Activated naive CD8-positive, alpha-beta T cell (primary cell): ENCODE measurements at regions not wholly inside any gene's neighbourhood (a gene's known extent, or its start where the extent isn't known, plus 50 kb on each side); places are given as distances from the start of the nearest gene placed in this dataset.

Experiments used
- H3K27ac Mint-ChIP-seq: one replicate; pipeline ENCODE4 v1.8.0; 2021; ENCODE audit warnings: mixed read lengths
- H3K27me3 Mint-ChIP-seq: one replicate; pipeline ENCODE4 v1.8.0; 2021; ENCODE audit warnings: mixed read lengths
- H3K36me3 Mint-ChIP-seq: one replicate; pipeline ENCODE4 v1.8.0; 2021; ENCODE audit warnings: mixed read lengths
- H3K4me1 Mint-ChIP-seq: one replicate; pipeline ENCODE4 v1.8.0; 2021; ENCODE audit warnings: low read depth, mixed read lengths
- H3K4me3 Mint-ChIP-seq: one replicate; pipeline ENCODE4 v1.8.0; 2021; ENCODE audit warnings: mild to moderate bottlenecking, mixed read lengths
- H3K9me3 Mint-ChIP-seq: one replicate; pipeline ENCODE4 v1.8.0; 2021; ENCODE audit warnings: low read depth, mixed read lengths

- Mint-ChIP-seq H3K27me3 (peaks cover 2% of the 10 kb centered on the region), H3K27ac (no peak overlapping the region), H3K9me3 (no peaks in the 10 kb centered on the region), H3K36me3 (no peaks in the 10 kb centered on the region), H3K4me1 (no peaks in the 10 kb centered on the region), H3K4me3 (no peak overlapping the region)
These were observed 85.6 kb upstream of the CCDC112 start for GRCh38 chr5:115381911-115382662.

GRCh38 chr5:115379622-115380344 is 83.3 kb upstream of the CCDC112 start:
- no peaks in the 10 kb centered on the region for H3K4me1 Mint-ChIP-seq

GRCh38 chr5:115378754-115379153 is 82.3 kb upstream of the CCDC112 start:
- Mint-ChIP-seq H3K36me3 (no peaks in the 10 kb centered on the region), H3K4me3 (no peak overlapping the region), H3K4me1 (no peaks in the 10 kb centered on the region), H3K27me3 (peaks cover 2% of the 10 kb centered on the region), H3K27ac (no peak overlapping the region), H3K9me3 (no peaks in the 10 kb centered on the region)

More at GRCh38 chr5:115379622-115380344, 83.3 kb upstream of the CCDC112 start:
- Mint-ChIP-seq H3K9me3 (no peaks in the 10 kb centered on the region), H3K4me3 (no peak overlapping the region), H3K36me3 (no peaks in the 10 kb centered on the region), H3K27ac (no peak overlapping the region), H3K27me3 (peaks cover 2% of the 10 kb centered on the region)

- Mint-ChIP-seq H3K4me3 (no peak overlapping the region), H3K27ac (no peak overlapping the region), H3K9me3 (no peaks in the 10 kb centered on the region), H3K27me3 (peaks cover 2% of the 10 kb centered on the region), H3K36me3 (no peaks in the 10 kb centered on the region), H3K4me1 (no peaks in the 10 kb centered on the region)
These were observed 81.2 kb upstream of the CCDC112 start for GRCh38 chr5:115377468-115378217.

GRCh38 chr5:115375893-115376292 is 79.4 kb upstream of the CCDC112 start:
- H3K27ac Mint-ChIP-seq, result no peak overlapping the region
- peaks cover 2% of the 10 kb centered on the region for H3K27me3 Mint-ChIP-seq
- no peaks in the 10 kb centered on the region for H3K36me3 Mint-ChIP-seq
- no peaks in the 10 kb centered on the region for H3K9me3 Mint-ChIP-seq
- no peaks in the 10 kb centered on the region for H3K4me1 Mint-ChIP-seq
- no peak overlapping the region for H3K4me3 Mint-ChIP-seq

- H3K4me3 Mint-ChIP-seq, result no peak overlapping the region
These were observed 77.8 kb upstream of the CCDC112 start for GRCh38 chr5:115374057-115374775.

GRCh38 chr5:115372146-115372545 is 75.7 kb upstream of the CCDC112 start:
- Mint-ChIP-seq H3K4me3 (no peak overlapping the region), H3K36me3 (no peaks in the 10 kb centered on the region), H3K27ac (no peak overlapping the region), H3K4me1 (no peaks in the 10 kb centered on the region), H3K9me3 (no peaks in the 10 kb centered on the region), H3K27me3 (peaks cover 3% of the 10 kb centered on the region)

More at GRCh38 chr5:115374057-115374775, 77.8 kb upstream of the CCDC112 start:
- Mint-ChIP-seq H3K36me3 (no peaks in the 10 kb centered on the region), H3K27ac (no peak overlapping the region), H3K27me3 (peaks cover 2% of the 10 kb centered on the region), H3K9me3 (no peaks in the 10 kb centered on the region), H3K4me1 (no peaks in the 10 kb centered on the region)

- no peak overlapping the region for H3K27ac Mint-ChIP-seq
- no peaks in the 10 kb centered on the region for H3K9me3 Mint-ChIP-seq
- no peaks in the 10 kb centered on the region for H3K36me3 Mint-ChIP-seq
- no peaks in the 10 kb centered on the region for H3K4me1 Mint-ChIP-seq
- no peak overlapping the region for H3K4me3 Mint-ChIP-seq
- peaks cover 5% of the 10 kb centered on the region for H3K27me3 Mint-ChIP-seq
These were observed 73.1 kb upstream of the CCDC112 start for GRCh38 chr5:115369430-115370144.

GRCh38 chr5:115366223-115366622 is 69.8 kb upstream of the CCDC112 start:
- no peaks in the 10 kb centered on the region for H3K4me1 Mint-ChIP-seq
- peaks cover 5% of the 10 kb centered on the region for H3K27me3 Mint-ChIP-seq
- H3K9me3 Mint-ChIP-seq, result no peaks in the 10 kb centered on the region
- H3K4me3 Mint-ChIP-seq, result no peak overlapping the region
- H3K36me3 Mint-ChIP-seq, result no peaks in the 10 kb centered on the region
- H3K27ac Mint-ChIP-seq, result no peak overlapping the region

- H3K4me1 Mint-ChIP-seq, result no peaks in the 10 kb centered on the region
- no peak overlapping the region for H3K27ac Mint-ChIP-seq
- H3K4me3 Mint-ChIP-seq, result no peak overlapping the region
- peaks cover 5% of the 10 kb centered on the region for H3K27me3 Mint-ChIP-seq
- H3K9me3 Mint-ChIP-seq, result no peaks in the 10 kb centered on the region
- no peaks in the 10 kb centered on the region for H3K36me3 Mint-ChIP-seq
These were observed 67.4 kb upstream of the CCDC112 start for GRCh38 chr5:115363879-115364278.

GRCh38 chr5:115360046-115360685 is 63.7 kb upstream of the CCDC112 start:
- Mint-ChIP-seq H3K27ac (no peak overlapping the region), H3K9me3 (no peaks in the 10 kb centered on the region), H3K4me3 (no peak overlapping the region), H3K36me3 (no peaks in the 10 kb centered on the region), H3K27me3 (peaks cover 7% of the 10 kb centered on the region), H3K4me1 (no peaks in the 10 kb centered on the region)

GRCh38 chr5:115355767-115356381 is 59.4 kb upstream of the CCDC112 start:
- Mint-ChIP-seq H3K4me3 (no peak overlapping the region), H3K27me3 (peaks cover 10% of the 10 kb centered on the region), H3K27ac (no peak overlapping the region), H3K9me3 (no peaks in the 10 kb centered on the region), H3K4me1 (no peaks in the 10 kb centered on the region), H3K36me3 (no peaks in the 10 kb centered on the region)

- Mint-ChIP-seq H3K4me3 (no peak overlapping the region), H3K9me3 (no peaks in the 10 kb centered on the region), H3K4me1 (no peaks in the 10 kb centered on the region), H3K36me3 (no peaks in the 10 kb centered on the region), H3K27me3 (peaks cover 13% of the 10 kb centered on the region), H3K27ac (no peak overlapping the region)
These were observed 58.6 kb upstream of the CCDC112 start for GRCh38 chr5:115355095-115355494.
